ENCODE measurements at regions not wholly inside any gene's neighbourhood (a gene's known extent, or its start where the extent isn't known, plus 50 kb on each side); places are given as distances from the start of the nearest gene placed in this dataset.

DNA sequence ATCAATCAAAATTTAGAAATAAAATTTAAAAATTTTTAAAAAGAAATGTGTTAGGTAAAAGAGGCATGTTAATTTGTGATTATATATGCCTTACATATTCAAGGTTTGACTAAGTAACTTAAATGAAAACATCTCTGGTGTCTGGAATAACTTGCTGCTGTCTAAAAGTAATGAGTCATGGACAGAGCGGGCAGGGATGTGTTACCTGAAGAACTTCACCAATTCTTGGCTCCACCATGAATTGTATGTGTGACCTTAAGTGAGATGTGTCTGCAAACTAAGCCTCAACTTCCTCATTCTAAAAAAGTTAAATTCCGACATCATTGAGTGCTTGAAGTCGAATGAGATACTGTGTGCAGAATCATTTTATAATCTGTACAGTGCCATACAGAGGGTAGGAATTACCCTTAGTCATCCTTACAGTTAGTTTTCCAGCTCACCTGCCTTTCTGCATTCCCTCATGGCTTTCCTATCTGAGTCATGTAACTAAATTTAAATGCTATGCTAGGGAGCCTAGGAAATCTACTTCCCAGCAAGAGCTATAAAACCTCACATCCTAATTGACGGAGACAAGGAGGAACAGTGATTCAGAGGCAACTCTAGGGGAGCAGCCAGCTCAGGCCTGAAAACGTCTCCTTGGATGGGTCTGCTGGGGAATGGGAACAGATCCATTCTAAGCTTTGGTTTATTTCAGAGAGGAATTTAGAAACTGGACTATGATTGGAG is 100.7 kb upstream of the TSPAN2 start:
- Histone ChIP-seq H3K36me3 (no peaks in the 10 kb centered on the region), H3K9me3 (replicated peaks) (no peaks in the 10 kb centered on the region), H3K27me3 (ENCODE audit: low read depth) (no peaks in the 10 kb centered on the region), H3K4me1 (peaks cover 46% of the 10 kb centered on the region), H3K4me3 (no peak overlapping the region), H3K27ac (replicated peaks) (peak overlapping the region; percentile 65)
- intact Hi-C loops (cut with micrococcal nuclease): no loop called here
- no peak for TF ChIP-seq CTCF (IDR thresholded peaks at IDR 0.05; ENCODE audit: borderline replicate concordance)
- DNase-seq: no peak

DNA sequence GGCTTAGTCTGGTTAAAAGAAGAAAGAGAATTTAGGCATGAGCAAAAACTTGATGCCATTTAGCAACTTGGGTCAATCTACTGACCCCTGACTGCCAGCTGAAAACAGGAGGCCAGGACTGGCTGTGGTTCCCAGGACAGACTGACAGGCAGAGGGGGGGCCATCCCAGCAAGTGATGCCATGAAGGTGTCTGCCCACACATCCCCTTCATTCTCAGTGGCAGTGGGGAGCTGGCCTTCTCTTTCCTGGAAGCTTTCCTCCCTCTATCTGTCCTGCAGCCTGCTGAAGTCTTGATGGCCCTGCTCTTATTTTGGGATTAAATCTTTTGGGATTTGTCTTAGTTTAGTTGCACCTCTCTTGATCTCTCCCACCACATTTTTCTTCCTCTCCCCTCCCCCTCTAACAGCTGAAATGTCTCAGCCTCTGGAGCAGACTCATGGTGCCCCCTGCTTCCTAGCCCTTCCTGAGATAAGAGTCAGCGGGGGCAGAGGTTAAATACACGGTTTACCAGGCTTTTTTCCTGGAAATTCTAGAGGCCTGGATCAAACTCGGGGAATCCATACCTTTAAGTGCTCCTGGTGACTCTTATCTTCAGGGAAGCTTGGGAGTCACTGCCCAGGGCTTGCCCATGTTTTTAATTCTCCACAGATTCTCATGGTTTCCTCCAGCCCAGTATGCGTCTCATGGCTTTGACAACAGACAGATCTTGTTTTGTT is 99.5 kb upstream of the TSPAN2 start:
- Histone ChIP-seq H3K27ac (replicated peaks) (no peak overlapping the region), H3K27me3 (ENCODE audit: low read depth) (no peaks in the 10 kb centered on the region), H3K9me3 (replicated peaks) (no peaks in the 10 kb centered on the region), H3K4me3 (no peak overlapping the region), H3K4me1 (peaks cover 45% of the 10 kb centered on the region), H3K36me3 (no peaks in the 10 kb centered on the region)
- TF ChIP-seq CTCF (IDR thresholded peaks at IDR 0.05; ENCODE audit: borderline replicate concordance): no peak
- intact Hi-C loops (cut with micrococcal nuclease): no loop called here
- no peak for DNase-seq

- Histone ChIP-seq H3K36me3 (no peaks in the 10 kb centered on the region), H3K9me3 (replicated peaks) (no peaks in the 10 kb centered on the region), H3K27me3 (ENCODE audit: low read depth) (no peaks in the 10 kb centered on the region), H3K4me3 (no peak overlapping the region), H3K27ac (replicated peaks) (peak overlapping the region; percentile 92), H3K4me1 (peaks cover 53% of the 10 kb centered on the region)
- TF ChIP-seq CTCF (IDR thresholded peaks at IDR 0.05; ENCODE audit: borderline replicate concordance): no peak
- no peak for DNase-seq
- intact Hi-C loops (cut with micrococcal nuclease): no loop called here
Measured at GRCh38 chr1:115186711-115187265, 97.5 kb upstream of the TSPAN2 start.

- H3K27ac ChIP-seq (replicated peaks): peak overlapping the region; percentile 92
Measured at GRCh38 chr1:115185336-115185735, 96.0 kb upstream of the TSPAN2 start.

DNA sequence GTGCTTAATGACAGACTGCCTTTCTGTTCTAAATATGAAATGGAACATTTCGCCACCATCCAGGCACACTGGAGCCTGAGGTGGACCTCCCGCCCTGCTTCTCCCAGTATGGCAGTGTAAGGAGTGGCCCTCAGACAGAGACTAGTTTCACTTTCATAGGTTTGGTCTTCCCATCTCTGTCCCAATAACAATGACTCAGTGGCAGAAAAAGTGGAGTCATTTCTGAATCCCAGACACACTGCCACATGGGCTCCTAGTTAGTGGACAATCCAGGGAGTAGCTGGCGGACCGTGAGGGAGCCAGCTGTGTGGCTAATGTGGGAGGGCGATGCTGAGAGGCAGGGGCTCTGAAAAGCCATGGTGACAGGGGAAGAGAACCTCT is 95.6 kb upstream of the TSPAN2 start:
- peak; percentile 25 for DNase-seq
- intact Hi-C loops (cut with micrococcal nuclease): no loop called here
- H3K36me3 ChIP-seq: no peaks in the 10 kb centered on the region

More at GRCh38 chr1:115185336-115185735, 96.0 kb upstream of the TSPAN2 start:
- no peak for DNase-seq
- Histone ChIP-seq H3K4me1 (peaks cover 53% of the 10 kb centered on the region), H3K9me3 (replicated peaks) (no peaks in the 10 kb centered on the region), H3K4me3 (peak overlapping the region; percentile 46), H3K36me3 (no peaks in the 10 kb centered on the region), H3K27me3 (ENCODE audit: low read depth) (no peaks in the 10 kb centered on the region)
- TF ChIP-seq CTCF (IDR thresholded peaks at IDR 0.05; ENCODE audit: borderline replicate concordance): no peak
- intact Hi-C loops (cut with micrococcal nuclease): no loop called here

More for the DNA sequence above, 95.6 kb upstream of the TSPAN2 start:
- Histone ChIP-seq H3K9me3 (replicated peaks) (no peaks in the 10 kb centered on the region), H3K27ac (replicated peaks) (peak overlapping the region; percentile 92), H3K4me1 (peaks cover 51% of the 10 kb centered on the region), H3K27me3 (ENCODE audit: low read depth) (no peaks in the 10 kb centered on the region), H3K4me3 (peak overlapping the region; percentile 46)
- no peak for TF ChIP-seq CTCF (IDR thresholded peaks at IDR 0.05; ENCODE audit: borderline replicate concordance)

All from left ventricle myocardium inferior (tissue), 1 donor.